Stimulated activated CD8-positive, alpha-beta memory T cell treated with anti-CD3 and anti-CD28 coated beads, Interleukin-12 subunit alpha, Interleukin-12 subunit beta, amount 100 ng/mL, for 4 hours (primary cell): ENCODE measurements at regions not wholly inside any gene's neighbourhood (a gene's known extent, or its start where the extent isn't known, plus 50 kb on each side); places are given as distances from the start of the nearest gene placed in this dataset.

Source experiments
- DNase-seq: peaks from one replicate; pipeline ENCODE4 v3.0.0-alpha.2; 2020; ENCODE audit warnings: low read depth

GRCh38 chr9:126125992-126126409 lies 200.6 kb upstream of the MVB12B start:
- no peak for DNase-seq

DNA sequence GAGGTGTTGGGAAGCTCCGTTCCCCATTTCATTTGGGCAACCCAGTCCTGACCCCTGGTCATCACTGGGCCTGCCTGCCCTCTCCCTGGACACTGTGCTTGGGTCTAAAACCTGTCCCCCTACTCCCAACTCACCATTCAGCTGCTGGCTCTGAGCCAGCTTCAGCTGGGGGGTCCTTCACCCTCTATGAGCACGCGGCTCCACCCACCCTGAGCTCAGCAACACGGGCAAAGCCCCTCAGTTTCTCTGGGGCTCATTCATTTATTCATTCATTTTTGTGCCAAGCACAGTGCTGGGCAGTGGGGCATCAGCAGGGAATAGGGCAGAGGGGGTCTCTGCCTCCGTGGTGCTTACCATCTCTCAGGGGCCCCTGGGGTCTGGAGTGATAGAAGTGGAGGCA lies 199.8 kb upstream of the MVB12B start:
- no peak for DNase-seq

GRCh38 chr9:126127591-126127990 lies 199.0 kb upstream of the MVB12B start:
- DNase-seq, result no peak

DNA sequence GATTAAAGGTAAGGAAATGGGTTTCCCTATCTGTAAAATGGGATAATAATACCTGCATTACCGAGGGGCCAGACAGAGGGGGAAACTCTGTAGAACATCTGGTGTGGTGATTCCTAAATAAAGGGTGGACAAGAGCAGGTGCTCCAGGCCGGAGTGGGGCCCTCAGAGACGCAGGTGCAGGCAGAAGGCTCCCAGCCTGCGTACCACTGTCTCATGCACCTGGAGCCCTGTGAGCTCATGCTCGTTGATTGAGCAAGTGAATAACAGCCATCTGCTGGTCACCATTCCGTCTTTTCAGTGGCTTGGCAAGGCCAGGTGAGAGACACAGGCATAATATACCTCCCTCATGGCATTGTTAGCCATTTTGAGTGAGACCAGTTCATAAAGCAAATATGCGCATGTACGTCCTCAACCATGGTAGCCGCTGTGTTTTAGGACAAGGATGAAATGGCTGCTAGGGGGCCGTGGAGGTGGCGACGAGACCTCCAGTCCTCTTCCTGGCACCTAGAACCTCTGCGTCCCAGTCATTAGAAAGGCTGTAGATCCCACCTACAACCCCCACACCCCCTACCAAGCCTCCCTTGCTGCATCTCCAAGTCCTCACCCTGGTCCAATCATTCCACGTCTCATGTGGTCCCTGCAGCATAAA lies 198.0 kb upstream of the MVB12B start:
- DNase-seq, result no peak

DNA sequence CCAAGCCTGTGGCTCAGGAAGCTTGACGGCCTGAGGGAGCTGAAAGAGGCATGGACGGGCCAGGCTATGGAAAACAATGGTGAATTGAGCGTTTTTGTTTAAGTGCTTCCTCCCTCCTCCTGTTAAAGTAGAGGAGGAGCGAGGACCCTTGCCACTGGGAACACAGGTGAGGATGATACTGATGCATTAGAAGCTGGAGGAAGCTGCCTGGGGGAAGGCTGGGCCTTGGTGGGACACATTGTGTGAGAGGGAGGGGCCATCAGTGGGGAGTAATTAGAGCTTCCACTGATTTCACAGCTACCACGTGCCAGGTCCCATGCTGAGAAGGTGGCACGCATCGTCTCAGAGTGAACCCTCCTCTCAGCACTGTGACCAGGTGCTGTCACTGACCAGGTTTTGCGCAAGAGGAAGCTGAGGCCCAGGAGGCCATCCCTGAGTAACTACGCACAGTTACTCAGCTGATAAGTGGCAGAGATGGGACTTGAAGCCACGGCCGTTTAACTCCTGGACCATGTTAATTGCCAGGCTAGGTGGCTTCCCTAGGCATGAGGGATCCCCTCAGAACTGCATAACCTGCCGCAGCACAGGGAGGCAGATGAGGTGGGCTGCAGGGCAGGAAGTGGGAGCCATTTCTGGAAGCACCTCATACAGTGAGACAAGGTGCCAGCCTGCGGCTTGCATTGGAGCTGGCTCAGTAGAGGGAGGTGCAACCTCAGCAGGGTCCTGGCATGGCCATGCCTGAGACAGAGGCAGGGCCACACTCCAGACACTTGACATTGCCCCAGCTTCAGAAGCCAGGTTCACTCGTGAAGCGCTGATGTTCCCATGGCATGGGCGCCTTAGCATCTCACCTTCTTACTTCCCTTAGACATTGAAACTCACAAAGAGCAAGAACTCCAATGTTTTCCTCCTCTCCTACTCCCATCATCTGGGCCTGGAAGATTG lies 195.3 kb upstream of the MVB12B start:
- no peak for DNase-seq

- no peak for DNase-seq
Observed at GRCh38 chr9:126132746-126133145, 193.9 kb upstream of the MVB12B start.

DNA sequence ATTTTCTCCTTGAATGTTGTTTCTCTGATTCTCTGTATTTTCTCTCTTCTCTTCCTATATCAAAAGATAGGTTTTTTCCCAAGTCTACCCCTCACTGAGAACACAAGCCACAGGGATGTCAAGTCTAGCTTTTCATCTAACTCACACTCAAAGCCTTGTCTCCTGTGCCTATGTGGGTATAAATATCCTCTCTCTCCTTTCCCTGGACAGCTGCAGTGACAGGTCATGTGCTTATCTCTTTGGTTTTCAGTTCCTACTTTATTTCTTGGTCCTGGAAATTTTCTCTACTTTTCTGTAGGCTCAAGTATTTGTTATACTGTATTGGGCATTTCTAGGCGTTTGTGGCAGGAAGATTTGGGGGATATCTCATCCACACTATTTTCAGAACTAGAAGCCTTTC lies 182.4 kb upstream of the MVB12B start:
- no peak for DNase-seq

- DNase-seq, result no peak
Observed at GRCh38 chr9:126144603-126145456, 181.8 kb upstream of the MVB12B start.

- DNase-seq, result no peak
Observed at GRCh38 chr9:126145887-126146253, 180.8 kb upstream of the MVB12B start.

GRCh38 chr9:126146254-126147145 lies 180.1 kb upstream of the MVB12B start:
- DNase-seq, result no peak

DNA sequence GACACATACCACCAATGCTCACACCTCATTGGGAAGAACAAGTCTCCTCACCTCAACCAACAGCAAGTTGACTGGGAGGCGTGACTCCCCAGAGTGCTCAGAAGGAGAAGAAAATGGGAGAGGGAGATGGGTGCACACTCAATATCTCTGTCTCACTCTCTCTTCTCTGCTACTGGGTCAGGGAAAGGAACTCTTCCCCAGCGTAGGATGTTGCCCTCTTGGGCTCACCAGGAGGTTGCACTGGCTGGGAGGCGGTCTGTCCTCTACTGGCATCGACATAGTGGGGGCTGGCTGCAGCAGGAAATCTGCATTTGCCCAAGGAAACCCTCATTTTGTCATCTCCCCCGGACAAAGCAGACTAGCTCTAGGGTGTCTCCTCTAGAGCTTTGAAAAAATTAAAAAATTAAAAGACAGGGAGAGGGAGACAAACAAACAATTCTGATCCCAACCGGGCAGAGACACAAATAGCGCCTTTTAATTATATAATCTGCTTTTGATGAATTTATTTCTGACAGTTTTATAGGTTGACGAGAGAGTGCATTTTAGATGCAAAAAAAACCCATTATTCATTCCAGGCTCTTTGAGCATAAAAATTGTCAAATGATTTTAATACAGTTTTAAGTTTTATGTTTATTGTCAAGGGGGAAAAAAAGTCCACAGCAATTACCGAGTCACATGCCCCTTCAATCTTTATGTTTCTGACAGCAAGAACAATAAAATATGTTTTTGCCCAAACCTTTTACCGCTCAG lies 179.3 kb upstream of the MVB12B start:
- DNase-seq, result no peak

GRCh38 chr9:126147936-126148870 lies 178.4 kb upstream of the MVB12B start:
- DNase-seq, result no peak

DNA sequence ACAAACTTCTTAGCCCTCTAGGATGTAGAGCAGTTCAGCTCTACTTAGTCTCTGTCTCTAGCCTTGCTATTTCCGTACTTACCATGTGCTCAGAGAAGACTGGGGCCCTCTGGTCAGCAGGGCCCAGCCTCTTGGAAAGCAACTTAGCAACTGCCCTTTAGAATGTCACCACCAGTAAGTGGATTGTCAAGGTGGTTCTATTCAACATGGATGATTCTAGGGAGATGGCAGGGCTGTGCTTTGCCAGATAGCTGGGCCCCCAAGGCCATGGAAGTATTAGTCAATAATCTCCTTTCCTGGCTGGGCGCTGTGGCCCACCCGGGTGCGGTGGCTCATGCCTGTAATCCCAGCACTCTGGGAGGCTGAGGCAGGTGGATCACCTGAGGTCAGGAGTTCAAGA lies 177.6 kb upstream of the MVB12B start:
- no peak for DNase-seq

GRCh38 chr9:126149661-126150060 lies 177.0 kb upstream of the MVB12B start:
- no peak for DNase-seq

- DNase-seq, result no peak
Observed at GRCh38 chr9:126150411-126151030, 176.1 kb upstream of the MVB12B start.

DNA sequence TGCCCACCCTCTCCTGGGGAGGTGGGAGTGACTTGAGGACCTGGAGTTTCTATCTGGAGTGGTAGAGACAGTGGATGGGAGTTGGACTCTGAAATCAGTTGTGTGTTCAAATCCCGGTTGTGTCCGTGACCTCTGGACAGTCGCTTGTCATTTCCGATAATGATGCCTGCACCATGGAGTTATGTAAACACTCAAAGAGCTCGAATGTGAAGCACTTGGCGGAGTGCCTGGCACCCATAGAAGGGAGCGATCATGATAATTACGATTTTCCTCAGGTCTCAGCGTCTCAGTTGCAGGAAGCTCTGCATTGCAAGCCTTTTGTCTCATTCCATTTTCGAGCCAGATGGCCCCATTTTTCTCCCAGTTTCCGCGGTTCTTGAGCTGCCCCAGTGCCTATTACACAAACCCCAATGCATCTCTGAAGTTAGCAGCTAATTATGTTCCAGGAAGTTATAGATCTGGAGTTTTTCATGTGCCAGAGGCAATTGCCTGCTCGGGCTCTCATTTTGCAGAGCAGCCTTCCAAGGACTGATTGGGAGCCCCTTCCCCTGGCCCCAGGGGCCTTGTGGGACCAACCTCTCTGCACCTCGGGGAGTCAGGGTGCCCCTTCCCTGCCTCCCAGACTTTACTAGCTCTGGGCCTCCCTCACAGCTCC lies 175.5 kb upstream of the MVB12B start:
- no peak for DNase-seq

- no peak for DNase-seq
Observed at GRCh38 chr9:126151686-126152134, 174.9 kb upstream of the MVB12B start.

DNA sequence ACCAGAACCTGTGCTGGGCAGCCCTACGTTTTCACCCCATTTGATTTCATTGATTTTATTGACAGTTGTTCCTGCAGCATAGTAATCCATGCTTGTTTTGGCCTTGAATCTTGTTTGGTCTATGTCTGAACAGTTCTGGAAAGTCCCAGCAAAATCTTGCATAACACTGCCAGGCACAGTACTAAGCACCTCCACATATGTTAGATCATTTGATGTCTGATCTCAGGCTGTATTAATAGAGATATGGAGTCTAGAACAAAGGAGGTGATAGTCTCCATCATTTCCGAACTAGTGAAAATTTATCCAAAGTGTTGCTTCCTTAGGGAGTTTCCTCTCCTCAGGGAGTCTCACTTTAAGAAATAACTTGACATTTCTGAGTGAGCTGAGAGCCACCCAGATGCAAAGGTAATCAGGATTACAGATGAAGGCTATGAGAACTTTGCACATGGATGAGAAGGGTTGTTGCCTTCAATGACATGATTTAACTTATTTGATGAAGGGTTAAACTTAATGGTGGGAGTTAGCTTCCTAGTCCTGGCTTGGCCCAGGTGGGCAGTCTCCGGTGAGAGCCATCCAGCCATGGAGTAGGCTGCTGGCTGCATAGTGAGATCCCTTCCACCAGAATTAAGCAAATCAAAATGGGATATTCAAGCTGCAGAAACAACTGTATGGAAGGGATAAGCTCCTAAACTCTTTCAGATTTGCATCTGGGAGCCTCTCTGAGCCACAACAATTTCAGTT lies 173.8 kb upstream of the MVB12B start:
- no peak for DNase-seq
